Endothelial cell of hepatic sinusoid (primary cell): ENCODE measurements at regions not wholly inside any gene's neighbourhood (a gene's known extent, or its start where the extent isn't known, plus 50 kb on each side); places are given as distances from the start of the nearest gene placed in this dataset.

ENCODE experiments used
- in situ Hi-C: cut with HindIII; loops from 2 replicates; pipeline ENCODE4 v1.10.0; 2017; ENCODE audit warnings: low sequenced_read_pairs

- in situ Hi-C loops: no loop called here
Measured at GRCh38 chrX:39642071-39642470, 455.7 kb downstream of the BCOR start.

GRCh38 chrX:39643550-39643949, 454.2 kb downstream of the BCOR start:
- in situ Hi-C loops: no loop called here

- in situ Hi-C loops: no loop called here
Measured at GRCh38 chrX:39645178-39645895, 452.4 kb downstream of the BCOR start.

- in situ Hi-C loops: no loop called here
Measured at GRCh38 chrX:39648548-39649254, 449.1 kb downstream of the BCOR start.

- in situ Hi-C loops: no loop called here
Measured at GRCh38 chrX:39650768-39651347, 446.9 kb downstream of the BCOR start.

GRCh38 chrX:39652336-39652735, 445.4 kb downstream of the BCOR start:
- in situ Hi-C loops: no loop called here

GRCh38 chrX:39653691-39654090, 444.1 kb downstream of the BCOR start:
- in situ Hi-C loops: no loop called here

- in situ Hi-C loops: no loop called here
Measured at GRCh38 chrX:39654183-39654925, 443.4 kb downstream of the BCOR start.

GRCh38 chrX:39654952-39655351, 442.8 kb downstream of the BCOR start:
- in situ Hi-C loops: no loop called here

GRCh38 chrX:39661116-39661907, 436.4 kb downstream of the BCOR start:
- in situ Hi-C loops: no loop called here

GRCh38 chrX:39665830-39666518, 431.8 kb downstream of the BCOR start:
- in situ Hi-C loops: no loop called here

GRCh38 chrX:39667191-39667590, 430.6 kb downstream of the BCOR start:
- in situ Hi-C loops: no loop called here

GRCh38 chrX:39667736-39668482, 429.8 kb downstream of the BCOR start:
- in situ Hi-C loops: no loop called here

GRCh38 chrX:39669668-39670067, 428.1 kb downstream of the BCOR start:
- in situ Hi-C loops: no loop called here

GRCh38 chrX:39670281-39670680, 427.5 kb downstream of the BCOR start:
- in situ Hi-C loops: no loop called here

GRCh38 chrX:39672405-39672804, 425.4 kb downstream of the BCOR start:
- in situ Hi-C loops: no loop called here

GRCh38 chrX:39674490-39675161, 423.1 kb downstream of the BCOR start:
- in situ Hi-C loops: no loop called here

GRCh38 chrX:39675162-39675553, 422.6 kb downstream of the BCOR start:
- in situ Hi-C loops: no loop called here

- in situ Hi-C loops: no loop called here
Measured at GRCh38 chrX:39675619-39676018, 422.1 kb downstream of the BCOR start.
